GM18858 (cell line): ENCODE measurements at regions not wholly inside any gene's neighbourhood (a gene's known extent, or its start where the extent isn't known, plus 50 kb on each side); places are given as distances from the start of the nearest gene placed in this dataset.

Source experiments
- ATAC-seq: cut with Tn5 transposase; IDR thresholded peaks from one replicate; pipeline ENCODE4 v1.9.1; 2021; ENCODE audit not compliant: unreplicated experiment

DNA sequence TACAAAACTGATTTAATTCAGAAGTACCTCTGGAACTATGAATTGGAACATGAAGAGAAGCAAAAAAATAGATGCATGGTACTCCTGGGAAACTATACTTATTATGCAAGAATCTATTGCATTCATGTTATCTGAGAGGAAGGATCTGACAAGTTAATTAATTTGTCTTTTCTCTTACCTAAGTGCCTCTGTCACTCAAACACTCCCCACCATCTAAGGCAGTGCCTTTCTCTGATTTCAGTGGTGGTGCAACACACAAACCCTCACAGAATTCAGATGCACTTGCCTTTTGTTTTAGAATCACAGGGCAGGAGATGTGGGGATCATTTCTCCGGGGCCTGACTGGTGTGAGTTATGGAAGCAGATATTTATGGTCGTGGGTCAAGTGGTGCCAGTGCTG, 52.5 kb upstream of the C9orf72 start:
- no peak for ATAC-seq

DNA sequence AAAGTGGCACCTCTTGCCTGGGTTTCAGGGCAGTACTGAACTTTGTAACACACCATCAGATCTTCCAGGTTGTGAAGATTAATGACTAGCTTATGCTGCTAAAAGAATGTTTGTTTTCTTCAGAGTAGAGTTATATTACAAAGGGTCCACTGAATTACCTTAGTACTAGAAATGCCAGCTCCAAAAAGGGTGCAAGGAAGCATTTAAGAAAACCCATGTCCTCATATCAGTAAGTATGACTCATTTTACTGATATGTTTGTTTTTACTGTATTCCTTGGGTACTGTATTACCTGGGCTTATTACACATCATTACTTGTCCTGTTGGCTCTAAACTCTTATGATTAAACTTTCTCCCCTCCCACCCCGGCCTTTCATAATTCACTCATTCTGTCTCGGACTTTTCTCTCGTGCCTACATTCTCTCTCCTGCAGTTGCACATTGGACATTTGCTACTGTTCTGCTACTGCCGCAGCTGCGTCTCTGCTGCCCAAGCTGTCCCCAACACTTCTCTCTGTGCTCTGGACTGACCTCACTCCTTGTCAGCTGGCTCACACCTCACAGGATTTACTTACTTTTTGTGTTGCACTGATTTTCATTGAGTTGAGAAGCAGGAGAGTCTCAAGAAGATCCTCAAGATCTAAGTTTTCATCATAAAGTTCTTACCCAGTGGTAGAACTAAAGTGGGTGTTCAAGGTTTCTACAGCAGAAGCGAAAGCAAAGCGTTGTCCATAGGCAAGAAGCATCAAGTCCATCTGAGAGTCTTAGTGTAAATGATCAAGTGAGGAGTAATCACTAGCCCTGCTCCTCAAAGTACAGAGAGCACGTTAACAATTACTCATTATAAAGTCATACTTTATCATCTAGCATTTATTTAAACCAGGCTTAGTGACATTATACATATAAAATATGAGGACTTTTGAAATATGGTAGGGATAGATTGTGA, 53.2 kb upstream of the C9orf72 start:
- no peak for ATAC-seq

DNA sequence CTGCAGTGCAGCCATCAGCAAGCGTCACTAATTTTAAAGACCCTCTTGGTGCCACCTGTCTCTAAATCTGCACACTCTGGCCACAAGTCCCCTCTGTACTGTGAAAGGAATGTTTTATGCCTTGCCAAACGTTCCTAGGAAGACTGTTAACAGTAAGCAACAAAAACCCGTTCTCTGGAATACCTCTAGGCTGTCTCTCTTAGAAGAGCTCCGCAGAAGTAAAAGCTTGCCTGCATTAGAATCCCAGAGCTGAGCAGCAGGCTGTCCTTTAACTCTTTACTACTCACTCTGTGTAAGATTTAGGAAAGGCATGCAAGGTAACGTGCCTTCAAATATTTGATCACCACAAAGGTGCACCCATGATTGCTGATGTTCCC, 53.9 kb upstream of the C9orf72 start:
- ATAC-seq: no peak

DNA sequence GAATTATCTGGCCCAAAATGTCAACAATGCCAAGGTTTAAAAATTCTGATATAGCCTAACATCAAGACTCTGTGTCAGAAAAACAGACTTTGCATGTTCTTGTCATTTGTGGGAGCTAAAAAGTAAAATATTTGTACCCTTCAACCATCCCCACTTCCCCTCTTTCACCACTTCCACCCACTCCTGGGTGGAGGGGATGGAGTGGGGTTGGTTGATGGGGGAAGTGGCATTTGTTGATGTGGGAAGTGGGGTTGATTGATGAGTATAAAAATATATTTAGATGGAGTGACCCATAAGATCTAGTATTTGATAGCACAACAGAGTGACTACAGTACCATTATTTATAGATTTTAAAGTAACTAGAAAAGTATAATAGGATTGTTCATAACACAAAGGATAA, 55.0 kb upstream of the C9orf72 start:
- ATAC-seq: no peak

DNA sequence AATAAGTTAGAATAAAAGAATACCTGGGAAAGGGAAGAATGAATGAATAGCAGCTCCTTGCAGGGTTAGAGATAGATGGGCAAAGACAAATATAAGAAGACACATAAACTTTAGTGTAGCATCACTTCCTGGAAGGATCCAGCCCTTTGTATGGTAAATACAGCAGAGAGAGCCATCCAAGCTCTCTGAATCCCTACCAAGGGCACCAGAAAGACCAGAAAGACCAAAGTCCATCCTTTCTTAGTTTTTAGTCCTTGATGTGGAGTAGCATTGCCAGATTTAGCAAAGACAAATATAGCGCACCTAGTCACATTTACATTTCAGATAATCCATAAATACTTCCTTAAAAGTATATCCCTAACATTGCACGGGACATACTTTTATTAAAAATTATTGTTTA, 56.1 kb upstream of the C9orf72 start:
- no peak for ATAC-seq

DNA sequence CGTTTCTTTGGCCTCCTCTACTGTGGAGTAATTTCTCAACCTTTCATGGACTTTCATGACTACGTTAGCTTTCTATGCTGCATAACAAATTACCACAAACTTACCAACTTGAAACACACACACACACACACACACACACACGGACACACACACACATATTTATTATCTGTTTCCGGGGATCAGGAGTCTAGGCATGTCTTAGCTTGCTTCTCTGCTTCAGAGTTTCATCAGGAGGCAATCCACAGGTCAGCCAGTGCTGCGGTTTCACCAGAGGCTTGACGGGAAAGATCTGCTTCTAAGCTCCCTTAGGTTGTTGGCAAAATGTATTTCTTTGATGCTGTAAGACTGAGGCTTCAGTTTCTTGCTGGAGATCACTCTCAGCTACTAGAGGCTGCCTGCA, 59.0 kb upstream of the C9orf72 start:
- ATAC-seq: no peak

DNA sequence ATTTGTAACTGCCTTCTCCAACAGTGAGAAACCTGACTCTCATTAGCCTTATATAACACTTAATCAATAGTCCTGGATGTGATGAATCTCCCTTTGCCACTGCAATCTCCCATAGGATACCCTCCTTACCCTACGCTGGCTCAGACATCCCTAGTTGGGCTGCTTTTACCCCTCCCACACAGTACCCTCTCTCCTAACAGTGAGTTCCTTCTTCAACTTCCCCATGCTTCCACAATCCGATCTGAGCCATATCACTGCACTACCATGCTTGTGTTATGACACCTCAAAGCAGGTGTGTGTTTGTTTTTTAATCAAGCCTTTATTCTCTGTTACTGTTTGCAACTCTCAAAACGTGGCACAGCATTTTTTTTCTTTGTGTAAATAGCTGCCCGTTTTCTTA, 60.5 kb upstream of the C9orf72 start:
- no peak for ATAC-seq

DNA sequence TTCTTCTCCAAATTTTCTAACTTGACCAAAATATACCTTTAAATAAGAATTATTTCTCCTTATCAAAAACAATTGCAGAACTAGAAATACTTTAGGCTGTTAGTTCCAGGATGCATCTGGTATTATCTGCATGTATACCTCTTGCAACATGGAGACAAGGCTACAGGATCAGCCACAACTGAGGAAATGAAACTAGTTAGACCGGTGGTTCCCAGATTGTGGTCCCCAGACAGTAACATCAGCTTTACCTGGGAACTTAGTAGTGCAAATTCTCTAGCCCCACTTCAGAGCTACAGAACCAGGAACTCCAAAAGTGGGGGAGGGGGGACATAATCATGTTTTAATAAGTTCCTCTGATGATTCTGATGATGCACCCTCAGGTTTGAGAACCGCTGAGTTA, 61.6 kb upstream of the C9orf72 start:
- peak; percentile 76 for ATAC-seq

DNA sequence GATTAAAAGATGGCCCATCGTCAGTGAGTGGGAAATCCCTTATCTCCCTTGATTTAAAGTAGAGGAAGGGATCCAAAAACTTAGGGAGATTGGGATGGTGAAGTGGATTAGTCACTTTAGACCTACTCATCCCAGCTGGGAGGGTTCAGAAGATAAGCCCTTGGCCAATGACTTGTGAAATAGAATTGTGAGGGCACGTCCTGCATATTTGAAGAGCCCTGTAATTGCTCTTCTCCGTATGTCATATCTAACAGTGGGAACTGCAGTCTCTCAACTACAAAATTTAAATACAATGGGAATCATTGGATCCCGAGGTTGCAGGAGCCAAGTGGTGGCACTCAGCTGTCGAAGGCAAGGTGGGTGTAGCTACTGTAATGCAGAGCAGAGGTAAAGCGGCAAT, 65.4 kb upstream of the C9orf72 start:
- no peak for ATAC-seq

DNA sequence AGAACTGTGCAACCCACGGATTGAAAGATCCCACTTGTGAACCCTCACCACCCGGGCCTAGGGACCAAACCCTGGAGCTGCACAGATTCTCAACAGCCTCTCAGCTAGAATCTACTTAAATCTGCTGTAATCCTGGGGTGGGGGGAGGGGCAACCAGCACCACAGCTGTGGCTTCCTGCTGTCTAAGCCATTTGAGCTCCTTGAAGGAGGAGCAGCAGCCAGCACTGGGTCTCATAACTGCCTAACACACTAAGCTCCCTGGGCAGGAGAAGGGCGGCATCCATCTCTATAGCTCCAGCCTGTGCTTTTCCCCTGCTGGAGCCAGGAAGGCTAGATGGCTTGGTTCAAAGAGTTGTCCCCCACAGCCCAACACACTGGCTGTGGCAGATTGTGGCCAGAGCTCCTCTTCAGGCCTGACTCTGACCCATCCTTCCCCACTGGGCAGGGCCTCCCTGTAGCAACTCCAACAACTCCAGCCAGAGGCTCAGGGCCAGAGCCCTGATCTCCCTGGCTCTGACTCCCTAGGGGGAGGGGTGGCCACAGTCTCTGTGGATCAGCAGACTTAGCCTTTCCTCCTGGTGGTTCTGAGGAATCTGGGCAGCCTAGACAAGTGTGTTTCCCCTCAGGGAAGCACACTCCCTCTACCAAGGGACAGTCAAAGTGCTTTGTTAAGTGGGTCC, 72.0 kb upstream of the C9orf72 start:
- no peak for ATAC-seq

DNA sequence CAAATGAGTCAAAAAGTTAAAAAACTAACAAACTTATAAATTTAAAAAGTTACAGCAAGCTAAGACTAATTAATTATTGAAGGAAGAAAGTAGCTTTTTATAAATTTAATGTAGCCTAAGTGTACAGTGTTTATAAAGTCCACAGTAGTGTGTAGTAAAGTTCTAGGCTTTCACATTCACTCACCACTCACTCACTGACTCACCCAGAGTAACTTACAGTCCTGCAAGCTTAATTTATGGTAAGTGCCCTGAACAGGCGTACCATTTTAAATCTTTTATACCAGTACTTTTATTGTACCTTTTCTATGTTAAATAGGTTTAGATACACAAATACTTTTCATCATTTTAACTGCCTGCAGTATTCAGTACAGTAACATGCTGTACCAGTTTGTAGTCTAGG, 80.0 kb upstream of the C9orf72 start:
- ATAC-seq: no peak

DNA sequence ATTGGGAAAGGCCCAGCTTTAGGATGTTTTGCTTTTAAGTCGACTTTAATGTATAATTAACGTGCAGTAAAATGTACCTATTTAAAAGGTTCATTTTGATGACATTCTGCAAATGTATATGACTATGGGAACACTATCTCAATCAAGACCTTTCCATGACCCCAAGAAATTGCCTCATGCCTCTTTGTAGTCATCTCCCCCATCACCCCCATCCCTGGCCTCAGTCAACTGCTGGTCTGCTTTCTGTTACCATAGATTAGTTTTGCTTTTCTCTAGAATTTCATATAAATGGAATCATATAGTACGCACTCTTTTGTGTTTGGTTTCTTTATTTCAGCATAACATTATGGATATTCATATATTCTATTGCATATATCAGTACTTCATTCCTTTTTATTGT, 80.7 kb upstream of the C9orf72 start:
- no peak for ATAC-seq

DNA sequence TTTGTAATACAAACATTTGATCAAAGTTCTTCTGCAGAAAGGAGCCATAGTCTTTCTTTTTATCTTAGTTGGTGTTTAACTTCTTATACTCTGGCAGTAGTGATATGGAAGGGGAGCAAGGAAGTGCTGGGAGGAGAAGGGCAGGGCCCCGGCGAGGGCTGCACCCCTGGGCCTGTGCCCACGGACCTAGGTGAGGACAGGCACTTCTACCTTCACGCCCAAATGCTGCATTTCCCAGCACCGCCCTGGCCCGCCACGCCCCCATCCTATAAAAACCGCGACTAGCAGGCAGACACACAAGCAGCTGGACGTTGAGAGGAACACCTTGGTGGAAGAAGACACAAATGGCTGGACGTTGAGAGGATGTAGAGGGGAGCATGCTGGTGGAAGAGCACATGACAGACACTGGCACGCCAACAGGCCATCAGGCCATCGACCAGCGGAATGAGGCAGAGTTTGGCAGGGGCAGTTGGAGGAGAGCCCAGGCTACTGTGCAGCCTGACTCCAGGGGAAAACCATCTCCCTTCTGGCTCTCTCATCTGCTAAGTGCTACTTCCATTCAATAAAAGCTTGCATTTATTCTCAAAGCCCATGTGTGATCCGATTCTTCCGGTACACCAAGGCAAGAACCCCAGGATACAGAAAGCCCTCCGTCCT, 81.5 kb upstream of the C9orf72 start:
- no peak for ATAC-seq

DNA sequence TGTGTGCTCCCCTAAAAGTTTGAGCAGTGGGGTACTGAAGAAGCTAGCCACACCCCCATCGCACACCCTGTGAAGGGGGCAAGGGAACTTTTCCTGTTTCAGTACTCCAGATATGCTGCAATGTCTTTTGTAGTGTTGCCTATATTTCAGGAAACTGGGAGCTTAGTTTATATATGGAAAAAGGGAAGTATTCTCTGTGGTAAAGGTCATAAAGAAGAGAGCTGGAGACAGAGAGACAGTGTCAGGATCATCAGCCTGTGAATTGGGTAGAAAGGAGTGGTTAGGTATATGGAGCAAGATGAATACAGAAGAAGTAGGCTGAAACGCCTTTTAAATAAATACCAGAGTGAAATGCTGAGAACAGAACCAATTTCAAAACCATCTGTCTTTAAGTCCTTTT, 82.2 kb upstream of the C9orf72 start:
- no peak for ATAC-seq

DNA sequence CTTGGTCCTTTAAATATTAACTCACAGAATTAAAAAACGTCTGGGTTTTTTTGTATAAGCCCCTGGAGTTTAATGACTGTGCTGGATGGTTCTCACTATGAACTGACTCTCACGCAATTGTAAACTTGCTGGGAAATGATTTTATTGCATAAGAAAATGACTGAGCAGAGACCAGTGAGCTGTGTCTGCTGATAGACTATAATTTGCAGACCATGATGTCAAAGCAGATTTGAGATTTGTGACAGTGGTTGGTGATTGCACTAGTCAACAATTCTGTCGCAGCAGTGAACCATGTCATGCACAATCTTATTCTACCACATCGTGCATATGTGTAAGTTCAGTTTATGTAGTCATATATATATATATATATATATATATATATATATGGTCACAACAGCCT, 85.7 kb upstream of the C9orf72 start:
- ATAC-seq: no peak

DNA sequence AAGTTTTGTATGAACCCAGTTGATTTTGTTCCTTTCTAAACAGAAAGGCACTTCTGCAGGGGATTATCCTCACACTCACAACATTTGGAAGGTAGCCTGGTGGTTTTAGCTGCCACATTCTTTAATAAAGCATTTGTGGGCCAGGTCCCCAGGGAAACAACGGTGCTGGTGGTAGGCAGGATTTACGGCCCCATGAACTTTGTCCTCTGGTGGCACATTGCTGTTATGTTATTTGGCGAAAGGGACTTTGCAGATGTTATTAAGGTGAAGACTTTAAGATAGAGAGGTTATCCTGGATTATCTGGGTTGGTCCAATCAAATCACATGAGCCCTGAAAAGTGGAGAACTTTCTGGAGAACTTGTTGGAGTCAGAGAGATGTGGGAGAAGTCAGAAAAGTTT, 86.3 kb upstream of the C9orf72 start:
- no peak for ATAC-seq

DNA sequence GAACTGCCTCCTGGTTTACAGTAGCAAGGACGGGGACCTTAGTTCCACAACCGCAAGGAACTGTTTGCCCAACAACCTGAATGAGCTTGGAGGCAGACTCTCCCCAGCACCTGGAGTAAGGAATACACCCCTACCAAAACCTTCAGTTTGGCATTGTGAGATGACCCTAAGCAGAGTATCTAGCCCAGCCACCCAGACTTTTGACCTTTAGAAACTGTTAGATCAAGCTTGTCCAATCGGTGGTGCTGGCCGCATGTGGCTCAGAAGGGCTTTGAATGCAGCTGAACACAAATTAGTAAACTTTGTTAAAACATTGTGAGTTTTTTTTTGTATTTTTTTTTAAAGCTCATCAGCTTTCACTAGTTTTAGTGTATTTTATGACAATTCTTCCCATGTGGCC, 86.9 kb upstream of the C9orf72 start:
- no peak for ATAC-seq

DNA sequence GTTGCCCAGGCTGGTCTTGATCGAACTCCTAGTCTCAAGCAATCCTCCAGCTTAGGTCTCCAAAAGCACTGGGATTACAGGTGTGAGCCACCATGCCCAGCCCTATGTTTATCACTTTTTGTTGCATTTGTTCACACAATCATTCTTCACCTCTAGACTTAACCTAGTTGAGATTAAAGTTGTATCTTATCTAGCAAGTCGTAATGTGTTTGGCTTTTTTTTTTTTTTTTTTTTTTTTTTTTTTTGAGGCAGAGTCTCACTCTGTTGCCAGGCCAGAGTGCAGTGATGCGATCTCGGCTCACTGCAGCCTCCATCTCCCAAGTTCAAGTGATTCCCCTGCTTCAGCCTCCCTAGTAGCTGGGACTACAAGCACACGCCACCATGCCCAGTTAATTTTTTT, 90.2 kb upstream of the C9orf72 start:
- ATAC-seq: no peak

DNA sequence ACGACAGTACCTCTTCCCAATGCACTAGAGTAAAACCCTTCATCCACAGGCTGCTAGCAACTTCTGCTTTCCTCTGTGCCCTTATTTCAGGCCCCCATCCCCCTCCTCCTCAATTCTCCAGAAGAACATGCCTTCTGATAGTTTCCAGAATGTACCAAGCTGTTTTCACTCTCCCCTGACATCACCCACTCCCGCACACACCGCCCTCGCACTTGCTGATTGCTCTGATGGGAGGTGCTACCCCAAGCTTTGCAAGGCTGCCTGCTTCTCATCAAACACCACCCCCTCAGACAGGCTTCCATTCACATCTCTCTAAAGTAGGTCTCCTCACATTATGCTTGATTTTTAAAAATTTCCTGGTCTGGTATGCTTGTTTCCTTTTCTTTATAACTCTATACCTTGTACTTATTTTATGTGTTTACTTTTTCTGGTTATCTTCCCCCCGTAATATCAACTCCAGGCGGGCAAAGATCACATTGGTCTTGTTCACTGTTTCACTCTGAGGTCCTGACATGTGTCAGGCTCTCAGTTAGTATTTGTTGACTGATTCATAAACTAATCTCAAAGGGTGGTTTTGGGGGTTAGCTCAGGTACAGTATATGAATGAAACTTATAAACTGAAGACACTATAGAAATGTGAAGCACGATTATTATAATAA, 91.0 kb upstream of the C9orf72 start:
- no peak for ATAC-seq

DNA sequence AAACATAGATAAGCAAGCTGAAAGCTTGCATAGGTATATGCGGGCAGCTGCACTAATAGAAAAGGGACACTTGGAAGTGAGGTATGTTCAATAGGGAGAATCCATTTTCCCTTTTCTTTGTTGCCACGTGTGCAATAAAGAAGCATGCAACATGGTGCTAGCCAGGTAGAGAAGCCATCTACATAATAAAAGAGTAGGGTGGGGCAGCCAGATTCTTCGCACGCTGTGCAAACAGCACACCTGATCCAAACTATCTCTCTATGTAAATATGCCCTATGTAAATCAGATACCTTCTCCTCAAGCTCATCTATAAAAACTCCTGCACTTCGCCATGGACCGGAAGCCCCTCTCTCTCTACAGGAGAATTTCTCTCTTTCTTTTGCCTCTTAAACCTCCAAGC, 91.9 kb upstream of the C9orf72 start:
- ATAC-seq: no peak

DNA sequence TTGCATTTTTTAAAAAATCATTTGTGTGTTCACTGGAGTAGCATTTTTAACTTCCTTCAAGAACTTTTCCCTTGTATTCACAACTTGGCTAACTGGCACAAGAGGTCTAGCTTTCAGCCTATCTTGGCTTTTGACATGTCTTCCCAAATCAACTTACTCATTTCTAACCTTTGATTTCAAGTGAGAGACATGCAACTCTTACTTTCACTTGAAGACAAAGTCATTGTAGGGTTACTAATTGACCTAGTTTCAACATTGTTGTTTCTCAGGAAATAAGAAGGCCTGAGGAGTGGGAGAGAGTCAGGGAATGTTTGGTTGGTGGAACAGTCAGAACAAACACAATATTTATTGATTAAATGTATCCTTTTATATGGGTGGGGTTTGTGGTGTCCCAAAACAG, 95.0 kb upstream of the C9orf72 start:
- no peak for ATAC-seq

DNA sequence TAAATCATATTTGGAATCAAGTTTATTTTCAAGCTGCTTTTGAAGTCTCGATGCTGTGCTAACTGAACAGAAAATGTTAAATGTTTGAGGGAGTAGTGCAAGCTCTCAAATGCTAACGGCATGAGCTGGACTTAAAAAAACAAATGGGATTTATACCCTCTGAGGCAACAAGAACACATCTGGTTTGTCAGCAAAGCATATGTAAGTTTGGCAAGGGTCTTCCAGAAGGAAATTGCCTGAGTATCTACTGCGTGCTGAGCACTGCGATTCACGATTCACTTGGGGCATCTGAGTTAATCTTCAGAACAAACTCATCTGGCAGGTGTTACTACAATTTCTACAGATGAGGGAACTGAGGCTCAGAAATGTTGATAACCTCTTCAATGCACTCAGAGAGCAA, 98.4 kb upstream of the C9orf72 start:
- no peak for ATAC-seq
